IMR-90 (cell line): ENCODE measurements at regions not wholly inside any gene's neighbourhood (a gene's known extent, or its start where the extent isn't known, plus 50 kb on each side); places are given as distances from the start of the nearest gene placed in this dataset.

Experiments
- ATAC-seq: fragments of 200-7000 bp; cut with Tn5 transposase; 2 replicates; pipeline ENCODE4 v1.9.1; 2020; ENCODE audit warnings: low read depth, mild to moderate bottlenecking, moderate library complexity
- BruUV-seq: library from RNA; stranded (reverse); fragments of 400-500 nt; replicated peaks from 2 replicates; lab custom pipeline; 2021; lab: Mats Ljungman, UMichigan
- CTCF ChIA-PET: fragments of 300-600 bp; formaldehyde crosslinking; extraction: SDS; loops from one replicate; lab custom pipeline; 2021; ENCODE audit warnings: antibody characterized with exemption; lab: Yijun Ruan, JAX
- POLR2A ChIA-PET: fragments of 300-600 bp; sonication (Branson Sonifier 250); formaldehyde crosslinking; loops from one replicate; lab custom pipeline; 2022; ENCODE audit warnings: antibody characterized with exemption; ENCODE audit not compliant: unreplicated experiment; lab: Charles Lee
- DNase-seq: peaks from one replicate; pipeline ENCODE4 v3.0.0; 2013
- H2AFZ ChIP-seq: replicated peaks from 2 replicates; pipeline ENCODE3; 2013; ENCODE audit warnings: low read length, mild to moderate bottlenecking; ENCODE audit not compliant: poor library complexity
- H2AK5ac ChIP-seq: 2 replicates; pipeline ENCODE4 v1.6.1; 2013; ENCODE audit warnings: low read depth, low read length, inconsistent platforms
- H2AK9ac ChIP-seq: replicated peaks from 2 replicates; pipeline ENCODE3; 2013; ENCODE audit warnings: mild to moderate bottlenecking, low read depth, low read length, moderate library complexity; ENCODE audit not compliant: poor library complexity
- H2BK120ac ChIP-seq: 2 replicates; pipeline ENCODE4 v1.6.1; 2013; ENCODE audit warnings: low read depth, low read length, inconsistent platforms
- H2BK15ac ChIP-seq: 3 replicates; pipeline ENCODE4 v1.6.1; 2013; ENCODE audit warnings: low read depth, low read length, inconsistent platforms
- H2BK20ac ChIP-seq: 2 replicates; pipeline ENCODE4 v1.6.1; 2013; ENCODE audit warnings: low read depth, mild to moderate bottlenecking, inconsistent platforms, low read length, moderate library complexity
- H2BK5ac ChIP-seq: 2 replicates; pipeline ENCODE4 v1.6.1; 2013; ENCODE audit warnings: mild to moderate bottlenecking, low read depth, low read length, inconsistent platforms; ENCODE audit not compliant: poor library complexity, severe bottlenecking
- H3K14ac ChIP-seq: replicated peaks from 2 replicates; pipeline ENCODE4 v1.6.1; 2013; ENCODE audit warnings: low read depth, low read length, inconsistent platforms
- H3K18ac ChIP-seq: 2 replicates; pipeline ENCODE4 v1.6.1; 2013; ENCODE audit warnings: low read depth, low read length, control low read depth
- H3K23ac ChIP-seq: 2 replicates; pipeline ENCODE4 v1.6.1; 2013; ENCODE audit warnings: low read depth, low read length, inconsistent platforms
- H3K27ac ChIP-seq: 2 replicates; pipeline ENCODE4 v1.5.1; 2013; ENCODE audit warnings: mild to moderate bottlenecking, control low read depth, low read length; ENCODE audit not compliant: insufficient read depth
- H3K27me3 ChIP-seq: 2 replicates; pipeline ENCODE4 v1.6.1; 2013; ENCODE audit warnings: low read length; ENCODE audit not compliant: control insufficient read depth, insufficient read depth
- H3K36me3 ChIP-seq: 2 replicates; pipeline ENCODE4 v1.6.1; 2013; ENCODE audit warnings: low read length, mixed read lengths; ENCODE audit not compliant: control insufficient read depth, insufficient read depth
- H3K4ac ChIP-seq: 2 replicates; pipeline ENCODE4 v1.6.1; 2013; ENCODE audit warnings: low read depth, low read length, inconsistent platforms
- H3K4me1 ChIP-seq: 2 replicates; pipeline ENCODE4 v1.6.1; 2013; ENCODE audit warnings: low read length, mixed read lengths; ENCODE audit not compliant: control insufficient read depth, insufficient read depth
- H3K4me2 ChIP-seq: 2 replicates; pipeline ENCODE4 v1.6.1; 2013; ENCODE audit warnings: low read depth, mild to moderate bottlenecking, control low read depth, low read length, moderate library complexity
- H3K4me3 ChIP-seq: 2 replicates; pipeline ENCODE4 v1.5.1; 2013; ENCODE audit warnings: low read depth, mild to moderate bottlenecking, control low read depth, low read length, moderate library complexity; ENCODE audit not compliant: insufficient read depth
- H3K56ac ChIP-seq: 2 replicates; pipeline ENCODE4 v1.6.1; 2013; ENCODE audit warnings: low read length, inconsistent platforms; ENCODE audit not compliant: insufficient read depth; ENCODE audit errors: extremely low read depth
- H3K79me1 ChIP-seq, 2 experiments: 2 replicates each; pipeline ENCODE4 v1.6.1; 2013; ENCODE audit warnings: low read length in 2 of 2, inconsistent platforms in 1 of 2, low read depth in 1 of 2
- H3K9ac ChIP-seq: 2 replicates; pipeline ENCODE4 v1.6.1; 2013; ENCODE audit warnings: low read depth, low read length, control low read depth
- H3K9me1 ChIP-seq: 2 replicates; pipeline ENCODE4 v1.6.1; 2013; ENCODE audit warnings: low read length, inconsistent platforms; ENCODE audit not compliant: insufficient read depth
- H3K9me3 ChIP-seq: 2 replicates; pipeline ENCODE4 v1.6.1; 2013; ENCODE audit warnings: low read length; ENCODE audit not compliant: control insufficient read depth, insufficient read depth
- H4K20me1 ChIP-seq: 2 replicates; pipeline ENCODE4 v1.6.1; 2013; ENCODE audit warnings: low read length, inconsistent platforms; ENCODE audit not compliant: insufficient read depth
- H4K5ac ChIP-seq: 2 replicates; pipeline ENCODE4 v1.6.1; 2013; ENCODE audit warnings: mild to moderate bottlenecking, low read depth, low read length, control low read depth
- H4K8ac ChIP-seq, 2 experiments: 2 replicates each; pipeline ENCODE4 v1.6.1; 2013; ENCODE audit warnings: low read depth in 2 of 2, low read length in 2 of 2, control low read depth in 1 of 2, inconsistent platforms in 1 of 2
- H4K91ac ChIP-seq: 2 replicates; pipeline ENCODE4 v1.6.1; 2013; ENCODE audit warnings: low read depth, low read length, inconsistent platforms; ENCODE audit not compliant: insufficient read depth
- CHD1 ChIP-seq: IDR thresholded peaks from 2 replicates; pipeline ENCODE4 v1.6.1; 2012; ENCODE audit warnings: low read depth, low read length, improper control_type of control experiment
- FOS ChIP-seq: fragments of 150-350 bp; IDR thresholded peaks from 2 replicates; pipeline ENCODE4 v1.6.1; 2016; ENCODE audit warnings: low read depth, low read length
- MAFK ChIP-seq: IDR thresholded peaks from 2 replicates; pipeline ENCODE4 v1.6.1; 2012; ENCODE audit warnings: low read depth, low read length, improper control_type of control experiment
- MXI1 ChIP-seq: IDR thresholded peaks from 2 replicates; pipeline ENCODE4 v1.6.1; 2012; ENCODE audit warnings: low read depth, mild to moderate bottlenecking, low read length, moderate library complexity, borderline replicate concordance
- RCOR1 ChIP-seq: IDR thresholded peaks from 2 replicates; pipeline ENCODE4 v1.6.1; 2012; ENCODE audit warnings: mild to moderate bottlenecking, low read length, improper control_type of control experiment; ENCODE audit not compliant: insufficient replicate concordance
- WGBS, 2 experiments: methylation state at CpG; one replicate each; pipeline versions ENCODE4 v1.1.5 to v1.1.7; 2013; ENCODE audit warnings: missing lambda C conversion rate in 2 of 2; ENCODE audit not compliant: insufficient read length in 1 of 2; ENCODE audit errors: extremely low coverage in 2 of 2; 5-methylcytosine and 5-hydroxymethylcytosine counted together
- dilution Hi-C: fragments of 300-500 bp; cut with HindIII; formaldehyde crosslinking; loops from one replicate; pipeline ENCODE4 v1.14.3; 2018; ENCODE audit warnings: low sequenced_read_pairs; ENCODE audit not compliant: unreplicated experiment
- in situ Hi-C: fragments of 300-500 bp; cut with MboI; formaldehyde crosslinking; loops from 3 replicates; pipeline ENCODE4 v1.14.3; 2019; ENCODE audit warnings: low sequenced_read_pairs, inconsistent platforms, mixed read lengths
- intact Hi-C: fragments of 100-400 bp; cut with micrococcal nuclease; formaldehyde crosslinking; loops from 2 replicates; pipeline ENCODE4 v1.10.0; 2022
- TF ChIP-seq, protein P1 (sequence below): conservative IDR thresholded peaks from 2 replicates; pipeline ENCODE4 v1.5.1; 2012; ENCODE audit warnings: mild to moderate bottlenecking, low read depth, low read length, improper control_type of control experiment

DNA sequence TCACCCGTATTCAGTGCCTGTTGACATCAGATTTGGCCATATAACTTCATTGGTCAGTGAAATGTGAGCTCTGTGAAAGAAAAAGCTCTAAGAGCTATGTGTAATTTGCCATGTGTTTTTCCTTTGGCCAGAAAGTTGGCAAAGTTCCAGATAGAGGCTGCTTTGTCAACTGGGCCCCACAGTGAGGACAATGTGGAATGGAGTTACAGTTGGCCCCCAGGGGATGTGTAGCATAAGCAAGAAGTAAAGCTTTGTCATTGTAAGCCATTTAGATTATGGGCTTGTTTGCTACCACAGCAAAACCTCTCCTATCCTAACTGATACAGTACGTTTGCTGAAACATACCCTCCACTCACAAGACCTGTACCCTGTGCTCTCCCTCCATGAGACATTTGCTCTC, 119.1 kb upstream of the HABP2 start:
- Histone ChIP-seq H2BK5ac (no peak overlapping the region), H2AFZ (no peak overlapping the region), H3K56ac (no peak overlapping the region), H3K79me1 (no peaks in the 10 kb centered on the region), H4K8ac (no peak overlapping the region), H4K20me1 (no peaks in the 10 kb centered on the region), H4K5ac (no peak overlapping the region), H3K4me2 (no peak overlapping the region), H3K4ac (no peak overlapping the region), H3K9me3 (no peaks in the 10 kb centered on the region), H3K4me1 (no peaks in the 10 kb centered on the region), H3K36me3 (no peaks in the 10 kb centered on the region), H3K9me1 (no peaks in the 10 kb centered on the region), H3K14ac (no peak overlapping the region), H3K27ac (no peak overlapping the region), H3K18ac (no peak overlapping the region), H2BK15ac (no peak overlapping the region), H2BK20ac (no peak overlapping the region), H4K91ac (no peak overlapping the region), H3K27me3 (no peaks in the 10 kb centered on the region), H3K9ac (no peak overlapping the region), H2AK9ac (no peak overlapping the region), H3K23ac (no peak overlapping the region), H2BK120ac (no peak overlapping the region), H3K4me3 (no peak overlapping the region), H2AK5ac (no peak overlapping the region)
- no TSS peak for BruUV-seq
- ATAC-seq (no peak), DNase-seq (no peak)
- ChIA-PET POLR2A (no interaction called here), CTCF (no interaction called here)
- intact Hi-C loops (no loop called here), dilution Hi-C loops (no loop called here), in situ Hi-C loops (no loop called here)
- no CpG with 5 or more reads among the region's 2 CpGs for WGBS, 2 experiments
- TF ChIP-seq MAFK (no peak), FOS (no peak), RCOR1 (no peak), MXI1 (no peak), CHD1 (no peak)
- TF ChIP-seq, protein P1, sequence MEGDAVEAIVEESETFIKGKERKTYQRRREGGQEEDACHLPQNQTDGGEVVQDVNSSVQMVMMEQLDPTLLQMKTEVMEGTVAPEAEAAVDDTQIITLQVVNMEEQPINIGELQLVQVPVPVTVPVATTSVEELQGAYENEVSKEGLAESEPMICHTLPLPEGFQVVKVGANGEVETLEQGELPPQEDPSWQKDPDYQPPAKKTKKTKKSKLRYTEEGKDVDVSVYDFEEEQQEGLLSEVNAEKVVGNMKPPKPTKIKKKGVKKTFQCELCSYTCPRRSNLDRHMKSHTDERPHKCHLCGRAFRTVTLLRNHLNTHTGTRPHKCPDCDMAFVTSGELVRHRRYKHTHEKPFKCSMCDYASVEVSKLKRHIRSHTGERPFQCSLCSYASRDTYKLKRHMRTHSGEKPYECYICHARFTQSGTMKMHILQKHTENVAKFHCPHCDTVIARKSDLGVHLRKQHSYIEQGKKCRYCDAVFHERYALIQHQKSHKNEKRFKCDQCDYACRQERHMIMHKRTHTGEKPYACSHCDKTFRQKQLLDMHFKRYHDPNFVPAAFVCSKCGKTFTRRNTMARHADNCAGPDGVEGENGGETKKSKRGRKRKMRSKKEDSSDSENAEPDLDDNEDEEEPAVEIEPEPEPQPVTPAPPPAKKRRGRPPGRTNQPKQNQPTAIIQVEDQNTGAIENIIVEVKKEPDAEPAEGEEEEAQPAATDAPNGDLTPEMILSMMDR, result no peak
